ENCODE measurements at regions not wholly inside any gene's neighbourhood (a gene's known extent, or its start where the extent isn't known, plus 50 kb on each side); places are given as distances from the start of the nearest gene placed in this dataset.
"Not testable (repeated sequence)": the region's sequence is repeated elsewhere in the genome, so short reads cannot be mapped to it uniquely, and the experiment has no call there.

- Mint-ChIP-seq H3K36me3 (ENCODE audit: low read depth) (no peaks in the 10 kb centered on the region), H3K9me3 (peaks cover 3% of the 10 kb centered on the region), H3K4me1 (peaks cover 16% of the 10 kb centered on the region), H3K4me3 (peak overlapping the region; percentile 98), H3K27me3 (ENCODE audit: low read depth, poor library complexity) (peaks cover 80% of the 10 kb centered on the region), H3K27ac (peak overlapping the region; percentile 95)
- peak; percentile 62 for DNase-seq
- no peak for TF ChIP-seq CTCF (IDR thresholded peaks at IDR 0.05)
Observed at GRCh38 chr6:28838289-28838633, 85.5 kb downstream of the TRIM27 start.

DNA sequence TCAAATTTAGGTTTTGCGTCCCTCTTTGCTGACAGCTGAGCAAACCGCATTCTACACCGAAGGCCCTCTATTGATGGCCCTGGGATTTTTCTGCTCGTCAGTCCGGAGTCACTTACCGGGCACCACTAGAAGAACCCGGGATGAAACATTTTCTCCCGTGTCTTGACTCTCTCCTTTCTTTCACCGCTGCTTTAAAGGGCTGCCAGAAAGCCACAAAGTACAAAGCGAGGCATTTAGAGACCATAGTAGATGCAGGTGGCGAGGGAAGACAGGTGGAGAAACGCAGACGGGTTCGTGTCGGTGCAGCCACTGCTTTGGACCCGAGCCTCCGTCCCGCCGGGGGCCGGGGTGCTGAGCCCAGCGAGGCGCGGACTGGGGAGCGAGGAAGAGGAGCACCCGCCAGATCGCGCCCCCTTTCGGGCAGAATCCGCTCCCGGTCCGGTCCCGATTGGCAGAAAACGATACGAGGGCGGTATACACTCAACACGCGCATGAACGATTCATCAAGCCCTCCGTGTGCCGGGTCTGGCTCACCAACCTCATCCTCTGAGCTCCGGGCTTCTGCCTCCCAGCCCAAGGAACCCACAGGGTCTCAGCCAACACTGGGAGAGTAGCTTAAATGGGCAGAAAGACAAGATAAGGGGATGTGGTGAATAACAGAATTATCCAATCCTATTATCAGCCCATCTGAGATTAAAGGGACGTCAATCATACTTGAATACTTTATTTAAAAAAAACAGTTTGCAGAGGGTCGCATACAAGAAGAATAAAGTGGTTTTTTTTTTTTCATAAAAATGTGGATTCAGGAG, 84.9 kb downstream of the TRIM27 start:
- peaks cover 16% of the 10 kb centered on the region for H3K4me1 Mint-ChIP-seq
- H3K4me3 Mint-ChIP-seq: peak overlapping the region; percentile 98
- peak overlapping the region; percentile 95 for H3K27ac Mint-ChIP-seq
- TF ChIP-seq CTCF (IDR thresholded peaks at IDR 0.05): peak; percentile 50
- H3K27me3 Mint-ChIP-seq (ENCODE audit: low read depth, poor library complexity): peaks cover 77% of the 10 kb centered on the region
- H3K9me3 Mint-ChIP-seq: peaks cover 3% of the 10 kb centered on the region
- no peaks in the 10 kb centered on the region for H3K36me3 Mint-ChIP-seq (ENCODE audit: low read depth)
- peak; percentile 92 for DNase-seq

GRCh38 chr6:28839443-28840120, 84.2 kb downstream of the TRIM27 start:
- TF ChIP-seq CTCF (IDR thresholded peaks at IDR 0.05): no peak
- Mint-ChIP-seq H3K27me3 (ENCODE audit: low read depth, poor library complexity) (peaks cover 74% of the 10 kb centered on the region), H3K4me3 (peak overlapping the region; percentile 98), H3K36me3 (ENCODE audit: low read depth) (no peaks in the 10 kb centered on the region), H3K4me1 (peaks cover 16% of the 10 kb centered on the region), H3K27ac (peak overlapping the region; percentile 89), H3K9me3 (peaks cover 3% of the 10 kb centered on the region)
- DNase-seq: no peak

- TF ChIP-seq CTCF (IDR thresholded peaks at IDR 0.05): no peak
- Mint-ChIP-seq H3K27ac (no peak overlapping the region), H3K36me3 (ENCODE audit: low read depth) (no peaks in the 10 kb centered on the region), H3K9me3 (peaks cover 3% of the 10 kb centered on the region), H3K27me3 (ENCODE audit: low read depth, poor library complexity) (peaks cover 69% of the 10 kb centered on the region), H3K4me1 (peaks cover 16% of the 10 kb centered on the region), H3K4me3 (no peak overlapping the region)
- DNase-seq: no peak
Observed at GRCh38 chr6:28841290-28841689, 82.5 kb downstream of the TRIM27 start.

- DNase-seq; H3K36me3 Mint-ChIP-seq (ENCODE audit: low read depth); H3K4me3 Mint-ChIP-seq; H3K27ac Mint-ChIP-seq; H3K4me1 Mint-ChIP-seq: not testable (repeated sequence)
- H3K27me3 Mint-ChIP-seq (ENCODE audit: low read depth, poor library complexity): peaks cover 54% of the 10 kb centered on the region
- H3K9me3 Mint-ChIP-seq: peaks cover 45% of the 10 kb centered on the region
Observed at GRCh38 chr6:28848756-28849155, 75.0 kb downstream of the TRIM27 start.

Data from nephron progenitor cell (in vitro differentiated cells).